T-helper 2 cell treated with Interferon-gamma antibody and Interleukin-4, amounts not matched to agents 100 ng/mL and 5 ng/mL, for 36 hours (primary cell): ENCODE measurements at regions not wholly inside any gene's neighbourhood (a gene's known extent, or its start where the extent isn't known, plus 50 kb on each side); places are given as distances from the start of the nearest gene placed in this dataset.
"Not testable (repeated sequence)": the region's sequence is repeated elsewhere in the genome, so short reads cannot be mapped to it uniquely, and the experiment has no call there.

Experiments
- intact Hi-C: fragments of 100-400 bp; cut with micrococcal nuclease; formaldehyde crosslinking; loops from one replicate; pipeline ENCODE4 v1.15.1; 2023

- intact Hi-C loops, result loop anchor here (10.0 kb wide), 1 partner anchor 191 kb away; no protein-coding TSS in a partner anchor
Measured at GRCh38 chr6:13874191-13874549, 50.6 kb upstream of the RNF182 start.

- intact Hi-C loops, result loop anchor here (10.0 kb wide), 1 partner anchor 191 kb away; no protein-coding TSS in a partner anchor
Measured at GRCh38 chr6:13873288-13874190, 51.2 kb upstream of the RNF182 start.

GRCh38 chr6:13872681-13873080, 52.1 kb upstream of the RNF182 start:
- intact Hi-C loops, result loop anchor here (10.0 kb wide), 1 partner anchor 192 kb away; no protein-coding TSS in a partner anchor

GRCh38 chr6:13872006-13872405, 52.7 kb upstream of the RNF182 start:
- intact Hi-C loops, result loop anchor here (10.0 kb wide), 1 partner anchor 193 kb away; no protein-coding TSS in a partner anchor

- intact Hi-C loops, result loop anchor here (10.0 kb wide), 1 partner anchor 194 kb away; no protein-coding TSS in a partner anchor
Measured at GRCh38 chr6:13870214-13870830, 54.4 kb upstream of the RNF182 start.

GRCh38 chr6:13868236-13868635, 53.9 kb upstream of the MCUR1 start:
- intact Hi-C loops, result no loop called here

GRCh38 chr6:13866301-13866700, 51.9 kb upstream of the MCUR1 start:
- intact Hi-C loops, result no loop called here

- intact Hi-C loops, result no loop called here
Measured at GRCh38 chr6:13865141-13865540, 50.8 kb upstream of the MCUR1 start.

- intact Hi-C loops, result not testable (repeated sequence)
Measured at GRCh38 chr6:13864669-13865068, 50.3 kb upstream of the MCUR1 start.
